H1 (cell line): ENCODE measurements at regions not wholly inside any gene's neighbourhood (a gene's known extent, or its start where the extent isn't known, plus 50 kb on each side); places are given as distances from the start of the nearest gene placed in this dataset.

Experiments used
- CTCF ChIA-PET: fragments of 300-600 bp; sonication (Branson Sonifier 250); formaldehyde crosslinking; loops from one replicate; lab custom pipeline; 2021; ENCODE audit not compliant: partially characterized antibody; lab: Charles Lee
- POLR2A ChIA-PET: fragments of 300-600 bp; sonication (Branson Sonifier 250); formaldehyde crosslinking; loops from one replicate; lab custom pipeline; 2021; ENCODE audit warnings: inconsistent platforms; ENCODE audit not compliant: partially characterized antibody; lab: Charles Lee
- DNase-seq, 2 experiments: peaks; one replicate each; pipeline versions ENCODE4 v3.0.0 to v3.0.0-alpha.2; 2010 to 2022; ENCODE audit warnings: low spot score in 2 of 2, low read depth in 1 of 2, mixed read lengths in 1 of 2
- FAIRE-seq: peaks from 2 replicates; lab custom pipeline; 2011; peaks lifted over from hg19 to GRCh38; lab: Jason Lieb, UNC
- H2AFZ ChIP-seq: 2 replicates; pipeline ENCODE4 v1.8.1; 2012; ENCODE audit warnings: low read length, inconsistent platforms
- H2AK5ac ChIP-seq: 2 replicates; pipeline ENCODE4 v1.6.1; 2013; ENCODE audit warnings: low read depth, low read length
- H2BK120ac ChIP-seq: replicated peaks from 2 replicates; pipeline ENCODE3; 2013; ENCODE audit warnings: low read depth, low read length, inconsistent platforms
- H2BK12ac ChIP-seq: 2 replicates; pipeline ENCODE4 v1.6.1; 2013; ENCODE audit warnings: low read depth, low read length
- H2BK15ac ChIP-seq: 2 replicates; pipeline ENCODE4 v1.6.1; 2013; ENCODE audit warnings: low read length
- H2BK20ac ChIP-seq: 2 replicates; pipeline ENCODE4 v1.6.1; 2013; ENCODE audit warnings: low read length
- H2BK5ac ChIP-seq: 2 replicates; pipeline ENCODE4 v1.6.1; 2013; ENCODE audit warnings: low read depth, low read length
- H3K14ac ChIP-seq: 2 replicates; pipeline ENCODE4 v1.6.1; 2013; ENCODE audit warnings: inconsistent platforms; ENCODE audit not compliant: insufficient read length
- H3K18ac ChIP-seq: 2 replicates; pipeline ENCODE4 v1.6.1; 2013; ENCODE audit warnings: low read length; ENCODE audit errors: extremely low read depth
- H3K23ac ChIP-seq: 2 replicates; pipeline ENCODE4 v1.6.1; 2013; ENCODE audit warnings: inconsistent platforms; ENCODE audit not compliant: insufficient read length
- H3K23me2 ChIP-seq: 2 replicates; pipeline ENCODE4 v1.6.1; 2013; ENCODE audit warnings: low read depth, low read length
- H3K27ac ChIP-seq: 2 replicates; pipeline ENCODE4 v1.6.1; 2011; ENCODE audit warnings: low read depth, low read length, inconsistent platforms
- H3K27me3 ChIP-seq, 4 experiments: replicated peaks in 1 of 4; 1 replicate in 1 of 4; 2 replicates in 3 of 4; pipeline versions ENCODE4 v1.6.1 to v1.8.1; 2011 to 2013; ENCODE audit warnings: low read length in 3 of 4, mild to moderate bottlenecking in 3 of 4, inconsistent platforms in 2 of 4, mixed read lengths in 2 of 4, moderate library complexity in 1 of 4; ENCODE audit not compliant: control insufficient read depth in 3 of 4, insufficient read depth in 3 of 4; ENCODE audit errors: extremely low read depth in 1 of 4
- H3K36me3 ChIP-seq, 4 experiments: 2 replicates each; pipeline versions ENCODE4 v1.6.1 to v1.8.1; 2011 to 2013; ENCODE audit warnings: mild to moderate bottlenecking in 4 of 4, low read length in 3 of 4, moderate library complexity in 2 of 4, control low read depth in 1 of 4, inconsistent platforms in 1 of 4; ENCODE audit not compliant: insufficient read depth in 4 of 4, control insufficient read depth in 2 of 4
- H3K4ac ChIP-seq: replicated peaks from 2 replicates; pipeline ENCODE3; 2013; ENCODE audit warnings: low read length, low read depth, mixed read lengths, inconsistent platforms; ENCODE audit not compliant: insufficient read length
- H3K4me1 ChIP-seq, 4 experiments: replicated peaks in 1 of 4; 1 replicate in 1 of 4; 2 replicates in 3 of 4; pipeline versions ENCODE4 v1.6.1 to v1.8.1; 2011 to 2013; ENCODE audit warnings: low read length in 3 of 4, inconsistent platforms in 2 of 4, mixed read lengths in 1 of 4; ENCODE audit not compliant: insufficient read depth in 4 of 4, control insufficient read depth in 3 of 4
- H3K4me2 ChIP-seq, 2 experiments: 2 replicates each; pipeline versions ENCODE4 v1.6.1 to v1.8.1; 2011 to 2013; ENCODE audit warnings: low read depth in 2 of 2, low read length in 2 of 2, control low read depth in 1 of 2, inconsistent platforms in 1 of 2, mild to moderate bottlenecking in 1 of 2; ENCODE audit not compliant: insufficient read depth in 1 of 2
- H3K4me3 ChIP-seq, 4 experiments: fragments of 200-600, 300-600 bp in 1 of 4; sonication (generic), shearing (Covaris generic), sonication (Bioruptor Twin) in 1 of 4; 2 replicates each; pipeline versions ENCODE4 v1.5.1 to v1.8.1; 2011 to 2016; ENCODE audit warnings: low read length in 4 of 4, low read depth in 3 of 4, control low read depth in 2 of 4, inconsistent platforms in 2 of 4, mild to moderate bottlenecking in 2 of 4, mixed read lengths in 1 of 4, moderate library complexity in 1 of 4; ENCODE audit not compliant: insufficient read depth in 2 of 4; ENCODE audit errors: extremely low read depth in 1 of 4
- H3K56ac ChIP-seq: replicated peaks from 2 replicates; pipeline ENCODE3; 2013; ENCODE audit warnings: low read depth, mild to moderate bottlenecking, mixed read lengths, low read length, inconsistent platforms; ENCODE audit not compliant: insufficient read length
- H3K79me1 ChIP-seq: 2 replicates; pipeline ENCODE4 v1.6.1; 2013; ENCODE audit warnings: low read depth, low read length, control low read depth
- H3K79me2 ChIP-seq, 2 experiments: 2 replicates each; pipeline versions ENCODE4 v1.6.1 to v1.8.1; 2012 to 2013; ENCODE audit warnings: low read length in 2 of 2, mild to moderate bottlenecking in 2 of 2, inconsistent platforms in 1 of 2; ENCODE audit not compliant: insufficient read depth in 2 of 2, control insufficient read depth in 1 of 2
- H3K9ac ChIP-seq, 4 experiments: replicated peaks in 1 of 4; 1 replicate in 1 of 4; 2 replicates in 3 of 4; pipeline versions ENCODE4 v1.6.1 to v1.8.1; 2011 to 2013; ENCODE audit warnings: low read depth in 3 of 4, low read length in 3 of 4, control low read depth in 2 of 4, mild to moderate bottlenecking in 2 of 4, moderate library complexity in 2 of 4, inconsistent platforms in 1 of 4; ENCODE audit errors: extremely low read depth in 1 of 4
- H3K9me3 ChIP-seq, 2 experiments: 2 replicates each; pipeline versions ENCODE4 v1.6.1 to v1.8.1; 2012 to 2013; ENCODE audit warnings: mild to moderate bottlenecking in 2 of 2, moderate library complexity in 2 of 2, control low read depth in 1 of 2, inconsistent platforms in 1 of 2, low read depth in 1 of 2, low read length in 1 of 2, mixed read lengths in 1 of 2; ENCODE audit not compliant: insufficient read depth in 2 of 2
- H4K20me1 ChIP-seq, 2 experiments: replicated peaks in 1 of 2; 2 replicates each; pipeline versions ENCODE3 to v1.8.1; 2011 to 2013; ENCODE audit warnings: inconsistent platforms in 2 of 2, low read length in 2 of 2, mild to moderate bottlenecking in 1 of 2; ENCODE audit not compliant: insufficient read depth in 2 of 2, control insufficient read depth in 1 of 2
- H4K5ac ChIP-seq: 2 replicates; pipeline ENCODE4 v1.6.1; 2013; ENCODE audit warnings: low read length, low read depth, mixed read lengths, inconsistent platforms; ENCODE audit not compliant: insufficient read length
- H4K8ac ChIP-seq: 2 replicates; pipeline ENCODE4 v1.8.0; 2013; ENCODE audit warnings: mild to moderate bottlenecking, moderate library complexity, low read length, inconsistent platforms; ENCODE audit not compliant: insufficient read depth; ENCODE audit errors: extremely low read depth
- H4K91ac ChIP-seq: replicated peaks from 2 replicates; pipeline ENCODE3; 2013; ENCODE audit warnings: low read length, mixed read lengths, inconsistent platforms; ENCODE audit not compliant: insufficient read length
- CBX5 ChIP-seq: fragments of 300-800, 300-1000 bp; sonication (generic); IDR thresholded peaks from 2 replicates; pipeline ENCODE4 v1.7.1; 2016; ENCODE audit warnings: antibody characterized with exemption, low read length, low read depth
- CBX8 ChIP-seq: fragments of 300-800, 300-1000 bp; sonication (generic); IDR thresholded peaks from 2 replicates; pipeline ENCODE4 v1.7.1; 2016; ENCODE audit warnings: low read depth, low read length, borderline replicate concordance
- CHD1 ChIP-seq: IDR thresholded peaks from 2 replicates; pipeline ENCODE4 v1.6.1; 2012; ENCODE audit warnings: low read depth, low read length, improper control_type of control experiment
- FOSL1 ChIP-seq: IDR thresholded peaks from 2 replicates; pipeline ENCODE4 v1.6.1; 2011; ENCODE audit warnings: mild to moderate bottlenecking, low read depth, low read length, moderate library complexity; ENCODE audit not compliant: insufficient read depth
- GTF2F1 ChIP-seq: IDR thresholded peaks from 2 replicates; pipeline ENCODE4 v1.6.1; 2012; ENCODE audit warnings: low read depth, low read length, improper control_type of control experiment, borderline replicate concordance
- KDM1A ChIP-seq: fragments of 200-600, 300-600 bp; sonication (generic); IDR thresholded peaks from 2 replicates; pipeline ENCODE4 v1.7.1; 2016; ENCODE audit warnings: mild to moderate bottlenecking, low read length, borderline replicate concordance
- KDM5A ChIP-seq: fragments of 200-600 bp; IDR thresholded peaks from 2 replicates; pipeline ENCODE4 v1.7.1; 2012; ENCODE audit warnings: mild to moderate bottlenecking, low read length, inconsistent platforms, mixed read lengths
- SRF ChIP-seq: IDR thresholded peaks from 2 replicates; pipeline ENCODE4 v1.6.1; 2011; ENCODE audit warnings: mild to moderate bottlenecking, low read depth, low read length, moderate library complexity
- TEAD4 ChIP-seq: IDR thresholded peaks from 2 replicates; pipeline ENCODE4 v1.6.1; 2012; ENCODE audit warnings: low read depth, low read length, inconsistent platforms, mixed read lengths
- YY1 ChIP-seq: IDR thresholded peaks from 2 replicates; pipeline ENCODE4 v1.6.1; 2011; ENCODE audit warnings: low read depth, mild to moderate bottlenecking, low read length
- WGBS, 2 experiments: shearing (Covaris generic) in 1 of 2; methylation state at CpG; one replicate each; pipeline versions ENCODE4 v1.1.6 to v1.1.7; 2013 to 2015; ENCODE audit warnings: low lambda C conversion rate in 2 of 2, mixed read lengths in 2 of 2, inconsistent platforms in 1 of 2, low coverage in 1 of 2, missing lambda C conversion rate in 1 of 2; ENCODE audit not compliant: insufficient replicate concordance in 2 of 2, insufficient coverage in 1 of 2, insufficient read length in 1 of 2; ENCODE audit errors: extremely low coverage in 1 of 2, missing lambda C conversion rate in 1 of 2; 5-methylcytosine and 5-hydroxymethylcytosine counted together
- TF ChIP-seq, protein P1 (sequence below): IDR thresholded peaks from 2 replicates; pipeline ENCODE4 v1.6.1; 2011; ENCODE audit warnings: low read depth, mild to moderate bottlenecking, low read length; ENCODE audit not compliant: insufficient read depth
- TF ChIP-seq, protein P2 (sequence below): IDR thresholded peaks from 2 replicates; pipeline ENCODE4 v1.6.1; 2012; ENCODE audit warnings: inconsistent platforms
- TF ChIP-seq, protein P3 (sequence below): IDR thresholded peaks from 2 replicates; pipeline ENCODE4 v1.6.1; 2011; ENCODE audit warnings: low read length, improper control_type of control experiment

DNA sequence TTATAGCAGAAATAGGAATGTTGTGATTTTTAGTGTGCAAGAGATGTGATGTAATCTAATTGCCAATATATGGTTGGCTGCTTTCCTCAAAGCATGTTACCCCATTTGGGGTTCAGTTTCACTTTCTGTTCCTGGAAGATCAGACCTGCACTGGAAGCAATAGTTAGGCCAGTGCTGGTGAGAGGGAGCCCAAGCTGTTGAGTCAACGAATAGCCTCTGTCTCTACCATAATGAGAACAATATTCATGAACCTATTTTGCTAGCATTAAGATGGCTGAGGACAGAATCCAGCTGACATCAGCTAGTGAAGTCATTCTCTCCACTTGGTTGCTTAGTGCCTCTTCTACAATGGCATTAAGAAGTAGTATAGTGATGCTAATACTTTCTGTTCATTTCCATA lies 379.9 kb upstream of the DCN start:
- H4K5ac ChIP-seq, result no peak overlapping the region
- FAIRE-seq (no peak), DNase-seq (no peak)
- H2BK12ac ChIP-seq, result no peak overlapping the region
- no peak overlapping the region for H3K9ac ChIP-seq
- H3K79me1 ChIP-seq, result no peaks in the 10 kb centered on the region
- H2AFZ ChIP-seq, result peak overlapping the region; percentile 76
- no peak overlapping the region for H2BK20ac ChIP-seq
- no peaks in the 10 kb centered on the region for H3K79me2 ChIP-seq
- no peak overlapping the region for H4K8ac ChIP-seq
- no peak overlapping the region for H3K27ac ChIP-seq
- H2AK5ac ChIP-seq, result no peak overlapping the region
- no peaks in the 10 kb centered on the region for H3K36me3 ChIP-seq
- no peaks in the 10 kb centered on the region for H3K23me2 ChIP-seq
- H2BK5ac ChIP-seq, result no peak overlapping the region
- CTCF ChIA-PET, result interaction anchor here (0.6 to 4.4 kb wide), 3 partner anchors 13 to 682 kb away, joined by 3 to 15 read pairs (median 3); no protein-coding TSS in a partner anchor
- no peak overlapping the region for H3K18ac ChIP-seq
- H2BK15ac ChIP-seq, result no peak overlapping the region
- WGBS, 2 experiments, result 76% methylated on average over 1 of the region's 1 CpG; no CpG with 5 or more reads in 1 of the 2 experiments
- H3K4me1 ChIP-seq, result 0 out of 7 replicates have a peak, but pooled peaks cover 0 to 2% (median 0%) of the 10 kb centered on the region in 4 experiments
- no peak overlapping the region for H3K4ac ChIP-seq
- no peak overlapping the region for H3K14ac ChIP-seq
- no peak overlapping the region for H2BK120ac ChIP-seq
- H4K91ac ChIP-seq, result no peak overlapping the region
- no peaks in the 10 kb centered on the region for H3K9me3 ChIP-seq
- no peak overlapping the region for H3K4me3 ChIP-seq
- no peaks in the 10 kb centered on the region for H3K27me3 ChIP-seq
- H3K4me2 ChIP-seq, result no peak overlapping the region
- no peak overlapping the region for H3K56ac ChIP-seq
- H3K23ac ChIP-seq, result no peak overlapping the region
- no peaks in the 10 kb centered on the region for H4K20me1 ChIP-seq
- POLR2A ChIA-PET, result no interaction called here
- TF ChIP-seq FOSL1 (no peak), KDM5A (no peak), SRF (no peak), CBX8 (no peak), YY1 (no peak), GTF2F1 (no peak), TEAD4 (no peak), KDM1A (no peak), CHD1 (no peak), CBX5 (no peak)
- TF ChIP-seq, protein P1, sequence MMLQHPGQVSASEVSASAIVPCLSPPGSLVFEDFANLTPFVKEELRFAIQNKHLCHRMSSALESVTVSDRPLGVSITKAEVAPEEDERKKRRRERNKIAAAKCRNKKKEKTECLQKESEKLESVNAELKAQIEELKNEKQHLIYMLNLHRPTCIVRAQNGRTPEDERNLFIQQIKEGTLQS, result no peak
- TF ChIP-seq, protein P2, sequence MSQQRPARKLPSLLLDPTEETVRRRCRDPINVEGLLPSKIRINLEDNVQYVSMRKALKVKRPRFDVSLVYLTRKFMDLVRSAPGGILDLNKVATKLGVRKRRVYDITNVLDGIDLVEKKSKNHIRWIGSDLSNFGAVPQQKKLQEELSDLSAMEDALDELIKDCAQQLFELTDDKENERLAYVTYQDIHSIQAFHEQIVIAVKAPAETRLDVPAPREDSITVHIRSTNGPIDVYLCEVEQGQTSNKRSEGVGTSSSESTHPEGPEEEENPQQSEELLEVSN, result no peak
- TF ChIP-seq, protein P3, sequence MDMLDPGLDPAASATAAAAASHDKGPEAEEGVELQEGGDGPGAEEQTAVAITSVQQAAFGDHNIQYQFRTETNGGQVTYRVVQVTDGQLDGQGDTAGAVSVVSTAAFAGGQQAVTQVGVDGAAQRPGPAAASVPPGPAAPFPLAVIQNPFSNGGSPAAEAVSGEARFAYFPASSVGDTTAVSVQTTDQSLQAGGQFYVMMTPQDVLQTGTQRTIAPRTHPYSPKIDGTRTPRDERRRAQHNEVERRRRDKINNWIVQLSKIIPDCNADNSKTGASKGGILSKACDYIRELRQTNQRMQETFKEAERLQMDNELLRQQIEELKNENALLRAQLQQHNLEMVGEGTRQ, result no peak
